ENCODE measurements at regions not wholly inside any gene's neighbourhood (a gene's known extent, or its start where the extent isn't known, plus 50 kb on each side); places are given as distances from the start of the nearest gene placed in this dataset.
"Not testable (repeated sequence)": the region's sequence is repeated elsewhere in the genome, so short reads cannot be mapped to it uniquely, and the experiment has no call there.

GRCh38 chr7:46786995-46787394, 794.9 kb downstream of the TNS3 start:
- no peak for DNase-seq

GRCh38 chr7:46786221-46786954, 795.5 kb downstream of the TNS3 start:
- DNase-seq = no peak

- DNase-seq = no peak
Measured at GRCh38 chr7:46784732-46785131, 797.2 kb downstream of the TNS3 start.

- no peak for DNase-seq
Measured at GRCh38 chr7:46781901-46782439, 799.9 kb downstream of the TNS3 start.

- DNase-seq = no peak
Measured at GRCh38 chr7:46776790-46777189, 805.1 kb downstream of the TNS3 start.

GRCh38 chr7:46775776-46776175, 806.1 kb downstream of the TNS3 start:
- DNase-seq = no peak

GRCh38 chr7:46775020-46775419, 806.9 kb downstream of the TNS3 start:
- DNase-seq = no peak

- no peak for DNase-seq
Measured at GRCh38 chr7:46774515-46774914, 807.4 kb downstream of the TNS3 start.

GRCh38 chr7:46772776-46773175, 809.1 kb downstream of the TNS3 start:
- no peak for DNase-seq

- DNase-seq = no peak
Measured at GRCh38 chr7:46767071-46767470, 814.8 kb downstream of the TNS3 start.

- DNase-seq = no peak
Measured at GRCh38 chr7:46764100-46764936, 817.6 kb downstream of the TNS3 start.

- no peak for DNase-seq
Measured at GRCh38 chr7:46763344-46763743, 818.6 kb downstream of the TNS3 start.

GRCh38 chr7:46759711-46760480, 822.0 kb downstream of the TNS3 start:
- DNase-seq = no peak

- DNase-seq = no peak
Measured at GRCh38 chr7:46756996-46757395, 824.9 kb downstream of the TNS3 start.

- DNase-seq = no peak
Measured at GRCh38 chr7:46756256-46756655, 825.7 kb downstream of the TNS3 start.

GRCh38 chr7:46755120-46756034, 826.5 kb downstream of the TNS3 start:
- peak; percentile 81 for DNase-seq

GRCh38 chr7:46754140-46754720, 827.7 kb downstream of the TNS3 start:
- peak; percentile 78 for DNase-seq

- no peak for DNase-seq
Measured at GRCh38 chr7:46753662-46754061, 828.2 kb downstream of the TNS3 start.

- no peak for DNase-seq
Measured at GRCh38 chr7:46752881-46753366, 829.0 kb downstream of the TNS3 start.

- DNase-seq = not testable (repeated sequence)
Measured at GRCh38 chr7:46751927-46752723, 829.8 kb downstream of the TNS3 start.

- DNase-seq = no peak
Measured at GRCh38 chr7:46751471-46751870, 830.4 kb upstream of the IGFBP3 start.

All from islet precursor cell (in vitro differentiated cells).